GM21619 (cell line): ENCODE measurements at regions not wholly inside any gene's neighbourhood (a gene's known extent, or its start where the extent isn't known, plus 50 kb on each side); places are given as distances from the start of the nearest gene placed in this dataset.

Experiments used
- ATAC-seq: cut with Tn5 transposase; IDR thresholded peaks from one replicate; pipeline ENCODE4 v1.9.1; 2021; ENCODE audit not compliant: unreplicated experiment

DNA sequence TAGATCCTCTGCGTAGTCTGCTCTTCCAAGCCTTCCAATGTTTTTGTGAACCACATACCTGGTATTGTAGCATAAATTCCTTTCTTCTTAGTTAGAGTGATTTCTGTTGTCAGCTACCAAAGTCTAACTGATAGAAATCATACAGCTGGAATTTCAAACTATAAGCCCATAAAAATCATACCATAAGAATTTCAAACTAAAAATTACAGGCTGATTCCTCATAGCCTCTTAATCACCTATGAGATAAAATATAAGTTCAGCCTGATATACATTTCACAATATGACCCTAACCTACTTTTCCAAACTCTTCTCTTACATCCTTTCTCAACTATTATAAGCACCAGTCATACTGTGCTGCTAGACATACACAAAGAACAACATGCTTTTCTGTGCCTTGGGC lies 64.8 kb downstream of the PTHLH start:
- no peak for ATAC-seq

GRCh38 chr12:27906658-27907473 lies 65.7 kb downstream of the PTHLH start:
- no peak for ATAC-seq

DNA sequence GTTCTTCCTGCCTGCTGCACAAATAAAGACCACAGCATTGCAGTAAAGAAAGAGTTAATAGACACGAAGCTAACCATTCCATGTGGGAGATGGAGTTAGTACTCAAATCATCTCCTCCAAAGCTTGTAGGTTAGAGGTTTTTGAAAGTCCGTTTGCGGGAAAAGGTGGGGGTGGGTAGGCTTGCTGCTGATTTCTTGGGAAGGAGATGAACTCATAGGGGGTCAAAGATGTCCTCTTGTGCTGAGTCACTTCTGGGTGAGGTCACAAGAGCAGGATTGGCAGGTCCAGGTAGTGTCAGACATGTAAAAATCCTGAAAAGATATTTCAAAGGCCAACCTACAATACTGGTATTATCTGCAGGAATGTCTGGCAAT lies 66.4 kb downstream of the PTHLH start:
- no peak for ATAC-seq

GRCh38 chr12:27905285-27906126 lies 67.0 kb downstream of the PTHLH start:
- ATAC-seq, result no peak

DNA sequence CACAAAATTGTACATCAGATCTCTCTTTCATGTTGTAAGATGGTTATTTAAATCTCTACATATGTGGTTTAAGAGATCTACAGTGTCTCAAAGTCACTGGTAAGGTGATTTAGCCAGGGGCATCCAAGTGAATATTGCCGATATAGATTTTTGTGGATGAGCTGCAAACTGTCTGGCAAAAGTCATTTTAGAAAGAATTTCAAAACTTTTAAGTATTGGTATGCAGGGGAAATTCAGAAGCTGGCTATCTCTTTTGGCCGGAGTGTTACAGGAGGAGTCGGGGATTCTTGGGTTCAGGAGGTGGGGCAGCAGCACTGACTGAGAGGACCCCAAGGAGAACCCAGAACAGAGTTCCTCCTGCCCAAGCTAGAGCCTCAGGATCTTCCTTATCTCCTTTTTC lies 69.9 kb downstream of the PTHLH start:
- no peak for ATAC-seq

DNA sequence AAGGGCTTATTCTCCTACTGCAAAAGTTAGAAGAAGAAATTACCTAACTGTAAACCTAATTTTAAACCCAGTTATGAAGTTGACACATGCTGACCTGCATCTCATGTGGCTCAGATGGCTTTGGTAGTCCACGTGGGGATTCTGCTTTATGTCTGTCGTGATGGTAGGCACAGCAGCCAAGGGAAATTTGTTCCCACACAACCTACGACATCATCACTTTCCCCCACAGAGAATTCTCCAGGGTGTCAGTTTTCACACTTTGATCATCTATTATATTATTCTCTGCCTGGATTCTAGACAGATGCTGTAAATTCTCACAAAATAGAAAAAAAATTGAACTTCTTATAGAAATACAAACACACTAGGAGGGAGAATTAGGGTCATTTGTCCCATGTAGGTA lies 70.6 kb downstream of the PTHLH start:
- no peak for ATAC-seq

DNA sequence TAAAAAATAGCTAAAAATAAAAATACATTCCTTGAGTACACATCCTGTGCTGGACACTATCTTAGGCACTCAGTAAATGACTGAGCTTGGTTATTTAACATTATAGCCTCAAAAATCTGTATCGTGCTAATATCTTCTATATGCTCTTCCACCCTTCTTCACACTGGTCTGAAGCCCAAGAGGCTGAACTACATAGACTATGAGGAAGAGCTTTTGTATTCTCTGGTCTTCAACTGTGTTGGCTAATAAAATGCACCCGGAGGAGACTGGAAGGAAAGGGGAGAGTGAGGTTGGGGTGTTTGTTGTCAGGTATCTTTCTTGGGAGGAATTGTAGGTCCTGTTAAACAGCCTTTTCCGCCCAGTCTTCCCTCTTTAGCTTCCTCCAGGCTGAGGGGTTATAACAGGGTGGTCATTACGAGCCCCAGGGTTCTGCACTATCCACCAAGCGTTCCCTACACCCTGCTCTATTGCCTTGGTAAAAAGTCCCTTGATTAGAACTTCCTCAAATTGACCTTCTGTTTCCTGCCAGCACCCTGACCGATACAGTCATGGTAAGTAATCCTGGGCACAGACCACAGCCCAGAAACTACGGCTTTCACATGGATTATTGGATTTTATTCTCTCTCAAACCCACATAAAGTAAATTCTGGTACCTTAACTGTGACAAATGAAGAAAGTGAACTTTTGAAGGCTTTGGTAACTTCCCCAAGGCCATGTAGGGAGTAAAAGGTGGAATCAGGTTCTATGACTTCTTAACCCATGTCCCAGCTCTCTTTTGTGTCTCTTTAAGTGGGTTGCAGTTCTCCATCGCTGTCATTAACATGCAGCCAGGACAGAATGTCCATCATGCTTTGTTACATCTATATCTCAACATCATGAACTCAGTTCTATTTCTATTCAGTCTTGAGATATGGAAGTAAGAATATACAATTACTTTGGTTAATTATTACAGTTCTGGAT lies 71.3 kb downstream of the PTHLH start:
- ATAC-seq, result no peak

- ATAC-seq, result no peak
Measured at GRCh38 chr12:27899151-27899661, 73.3 kb downstream of the PTHLH start.

GRCh38 chr12:27898022-27898421 lies 74.5 kb downstream of the PTHLH start:
- ATAC-seq, result no peak

- ATAC-seq, result no peak
Measured at GRCh38 chr12:27896419-27896990, 76.0 kb downstream of the PTHLH start.

- no peak for ATAC-seq
Measured at GRCh38 chr12:27894309-27894708, 78.2 kb downstream of the PTHLH start.

DNA sequence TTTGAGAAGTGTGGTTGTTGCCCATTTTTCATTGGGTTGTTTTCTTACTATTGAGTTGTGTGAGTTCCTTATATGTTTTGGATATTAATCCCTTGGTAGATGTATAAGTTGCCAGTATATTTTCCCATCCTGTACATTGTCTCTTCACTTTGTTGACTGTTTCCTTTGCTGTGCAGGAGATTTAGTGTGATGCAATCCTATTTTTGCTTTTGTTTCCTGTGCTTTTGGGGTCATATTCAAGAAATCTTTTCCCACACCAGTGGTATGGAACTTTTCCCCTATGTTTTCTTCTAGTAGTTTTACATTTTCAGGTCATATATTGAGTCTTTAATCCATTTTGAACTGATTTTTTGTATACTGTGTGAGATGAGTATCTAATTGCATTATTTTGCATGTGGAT lies 92.8 kb downstream of the PTHLH start:
- no peak for ATAC-seq

- ATAC-seq, result no peak
Measured at GRCh38 chr12:27875677-27876076, 95.6 kb upstream of the MANSC4 start.

DNA sequence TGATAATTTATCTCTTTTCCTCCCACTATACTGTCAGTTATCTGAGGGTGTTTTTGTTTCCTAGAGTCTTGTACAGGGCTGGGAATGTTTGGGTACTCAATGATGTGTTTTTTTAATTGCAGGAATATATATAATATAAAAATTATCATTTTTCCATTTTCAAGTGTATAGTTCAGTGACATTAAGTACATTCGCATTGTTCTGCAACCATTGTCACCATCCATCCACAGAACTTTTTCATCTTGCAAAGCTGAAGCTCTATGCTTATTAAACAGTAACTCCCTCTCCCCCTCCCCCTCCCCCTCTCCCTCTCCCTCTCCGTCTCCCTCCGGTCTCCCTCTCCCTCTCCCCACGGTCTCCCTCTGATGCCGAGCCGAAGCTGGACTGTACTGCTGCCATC lies 93.0 kb upstream of the MANSC4 start:
- no peak for ATAC-seq

DNA sequence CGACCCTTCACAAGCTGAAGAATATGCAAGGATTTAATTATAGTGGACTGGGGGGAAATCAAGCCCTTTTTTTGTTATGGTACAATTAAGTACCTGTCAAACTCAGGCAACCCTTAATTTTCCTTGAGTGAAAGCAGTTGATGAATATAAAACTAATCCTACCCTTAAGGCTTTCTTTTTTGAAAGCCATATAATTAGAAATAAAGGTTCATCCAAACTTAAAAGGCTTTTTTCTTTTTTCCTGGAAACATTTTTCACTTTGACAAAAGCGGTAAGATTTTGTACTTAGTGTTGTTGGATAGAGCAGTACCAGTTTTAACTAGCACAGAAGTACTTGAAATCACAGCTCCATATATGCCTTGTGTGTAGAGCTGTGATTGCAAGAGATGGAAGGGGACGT lies 91.9 kb upstream of the MANSC4 start:
- ATAC-seq, result no peak

- no peak for ATAC-seq
Measured at GRCh38 chr12:27870939-27871338, 90.9 kb upstream of the MANSC4 start.

GRCh38 chr12:27869567-27869966 lies 89.5 kb upstream of the MANSC4 start:
- ATAC-seq, result no peak

DNA sequence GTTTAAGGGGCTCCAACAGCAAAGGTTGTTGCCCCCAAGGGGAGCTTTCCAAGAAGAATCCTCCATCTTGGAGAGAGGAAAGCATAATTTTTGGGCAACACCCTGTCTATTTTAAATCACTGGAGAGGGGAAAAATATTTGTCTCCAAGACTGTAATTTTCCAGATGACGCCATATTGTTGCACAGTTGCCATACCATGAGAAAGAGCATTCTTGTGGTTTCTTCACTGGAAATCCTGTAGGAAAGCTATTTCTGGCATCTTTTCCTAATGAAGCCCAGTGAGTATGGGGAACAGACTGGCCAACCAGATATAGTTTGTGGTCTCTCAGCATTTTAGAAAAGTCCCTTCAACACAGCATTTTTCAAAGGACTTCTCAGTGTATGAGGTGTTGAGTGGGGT lies 88.1 kb upstream of the MANSC4 start:
- ATAC-seq, result no peak

DNA sequence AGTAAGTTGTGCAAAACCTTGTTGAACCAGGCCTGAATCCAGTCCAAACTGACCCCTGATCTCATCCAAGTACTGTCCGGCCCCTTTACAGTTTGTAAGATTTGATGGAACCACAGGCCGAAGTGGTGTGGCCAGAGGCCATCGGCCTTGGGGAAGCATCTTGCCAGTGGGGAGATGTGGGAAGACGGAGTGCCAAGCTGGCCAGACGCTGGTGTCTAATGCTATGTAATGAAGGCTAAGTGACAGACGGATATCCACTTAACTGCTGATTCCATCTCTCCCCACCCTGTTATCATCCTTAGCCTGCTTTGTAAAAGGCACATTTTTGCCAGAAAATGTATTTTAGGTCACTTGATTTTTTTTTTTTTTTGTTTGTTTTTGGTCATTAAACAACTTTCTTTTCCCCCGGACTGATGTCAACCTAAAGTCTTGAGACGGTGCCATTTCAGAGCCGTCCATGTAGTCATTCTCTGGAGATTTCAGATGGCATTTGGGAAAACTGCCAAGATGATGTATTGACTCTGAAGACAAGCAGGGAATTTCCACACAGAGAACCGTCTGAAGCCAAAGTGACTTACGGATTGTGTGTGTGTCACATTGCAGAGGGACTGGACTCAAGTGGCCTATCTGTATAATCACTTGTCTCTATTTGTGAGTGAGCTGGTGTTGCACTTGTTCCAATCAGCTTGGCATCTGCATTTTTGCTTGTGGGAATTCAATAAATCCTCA lies 86.5 kb upstream of the MANSC4 start:
- no peak for ATAC-seq

DNA sequence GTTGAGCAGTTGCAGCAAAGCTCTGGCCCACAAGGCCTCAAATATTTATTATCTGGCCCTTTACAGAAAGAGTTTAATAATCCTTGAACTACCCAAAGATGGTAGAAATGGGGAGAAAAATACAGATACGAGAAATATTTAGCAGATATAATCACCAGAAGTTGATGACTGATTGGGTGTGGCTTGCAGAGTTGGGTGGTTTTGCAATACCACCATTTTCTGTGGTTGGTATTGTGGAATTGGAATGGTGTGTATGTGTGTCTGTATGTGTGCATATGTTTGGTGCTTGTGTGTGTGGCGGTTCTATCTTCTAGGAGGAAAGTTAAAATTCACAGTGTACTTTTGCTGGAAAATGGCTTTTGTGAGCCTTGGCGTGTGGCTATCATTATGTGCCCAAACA lies 85.4 kb upstream of the MANSC4 start:
- no peak for ATAC-seq
